Activated CD4-positive, alpha-beta memory T cell treated with anti-CD3 and anti-CD28 coated beads, Interleukin-2, amount 10 ng/mL, durations not matched to agents 7 days and 5 days (primary cell): ENCODE measurements at regions not wholly inside any gene's neighbourhood (a gene's known extent, or its start where the extent isn't known, plus 50 kb on each side); places are given as distances from the start of the nearest gene placed in this dataset.
"Not testable (repeated sequence)": the region's sequence is repeated elsewhere in the genome, so short reads cannot be mapped to it uniquely, and the experiment has no call there.

Experiments
- CTCF ChIA-PET: fragments of 350-600 bp; sonication (Branson Sonifier 250); formaldehyde crosslinking; loops from one replicate; lab custom pipeline; 2021; ENCODE audit warnings: antibody characterized with exemption, inconsistent platforms; lab: Charles Lee
- POLR2A ChIA-PET: fragments of 350-600 bp; sonication (Branson Sonifier 250); formaldehyde crosslinking; loops from one replicate; lab custom pipeline; 2021; ENCODE audit warnings: antibody characterized with exemption; lab: Charles Lee
- DNase-seq: peaks from one replicate; pipeline ENCODE4 v3.0.0-alpha.2; 2020
- H3K27ac Mint-ChIP-seq: one replicate; pipeline ENCODE4 v1.8.0; 2021; ENCODE audit warnings: mild to moderate bottlenecking, mixed read lengths
- H3K27me3 Mint-ChIP-seq: one replicate; pipeline ENCODE4 v1.8.0; 2021; ENCODE audit warnings: mixed read lengths
- H3K36me3 Mint-ChIP-seq: one replicate; pipeline ENCODE4 v1.8.0; 2021; ENCODE audit warnings: low read depth, mixed read lengths
- H3K4me1 Mint-ChIP-seq: one replicate; pipeline ENCODE4 v1.8.0; 2021; ENCODE audit warnings: mixed read lengths
- H3K4me3 Mint-ChIP-seq: one replicate; pipeline ENCODE4 v1.8.0; 2021; ENCODE audit warnings: mild to moderate bottlenecking, mixed read lengths
- H3K9me3 Mint-ChIP-seq: one replicate; pipeline ENCODE4 v1.8.0; 2021; ENCODE audit warnings: mixed read lengths

- Mint-ChIP-seq H3K4me1 (no peaks in the 10 kb centered on the region), H3K4me3 (no peak overlapping the region), H3K27me3 (no peaks in the 10 kb centered on the region), H3K36me3 (no peaks in the 10 kb centered on the region), H3K9me3 (peaks cover 2% of the 10 kb centered on the region), H3K27ac (no peak overlapping the region)
- no peak for DNase-seq
- CTCF ChIA-PET, result no interaction called here
- POLR2A ChIA-PET, result no interaction called here
Measured at GRCh38 chr3:22380253-22380652, 629.2 kb upstream of the ZNF385D start.

GRCh38 chr3:22381564-22381963, 630.6 kb upstream of the ZNF385D start:
- H3K9me3 Mint-ChIP-seq, H3K36me3 Mint-ChIP-seq, POLR2A ChIA-PET, H3K4me1 Mint-ChIP-seq, CTCF ChIA-PET, H3K27me3 Mint-ChIP-seq: not testable (repeated sequence)
- H3K27ac Mint-ChIP-seq, result peak overlapping the region; percentile 47
- H3K4me3 Mint-ChIP-seq, result peak overlapping the region; percentile 46
- peak; percentile 25 for DNase-seq

GRCh38 chr3:22383285-22383684, 632.3 kb upstream of the ZNF385D start:
- CTCF ChIA-PET, result no interaction called here
- H3K9me3 Mint-ChIP-seq, result no peaks in the 10 kb centered on the region
- POLR2A ChIA-PET, result no interaction called here

GRCh38 chr3:22386107-22386506, 635.1 kb upstream of the ZNF385D start:
- ChIA-PET POLR2A (no interaction called here), CTCF (no interaction called here)
- Mint-ChIP-seq H3K4me3 (no peak overlapping the region), H3K9me3 (no peaks in the 10 kb centered on the region), H3K27me3 (no peaks in the 10 kb centered on the region), H3K4me1 (no peaks in the 10 kb centered on the region), H3K36me3 (no peaks in the 10 kb centered on the region), H3K27ac (no peak overlapping the region)
- DNase-seq, result no peak

More at GRCh38 chr3:22383285-22383684, 632.3 kb upstream of the ZNF385D start:
- Mint-ChIP-seq H3K27ac (no peak overlapping the region), H3K4me1 (no peaks in the 10 kb centered on the region), H3K4me3 (no peak overlapping the region), H3K36me3 (no peaks in the 10 kb centered on the region), H3K27me3 (no peaks in the 10 kb centered on the region)
- DNase-seq, result no peak

DNA sequence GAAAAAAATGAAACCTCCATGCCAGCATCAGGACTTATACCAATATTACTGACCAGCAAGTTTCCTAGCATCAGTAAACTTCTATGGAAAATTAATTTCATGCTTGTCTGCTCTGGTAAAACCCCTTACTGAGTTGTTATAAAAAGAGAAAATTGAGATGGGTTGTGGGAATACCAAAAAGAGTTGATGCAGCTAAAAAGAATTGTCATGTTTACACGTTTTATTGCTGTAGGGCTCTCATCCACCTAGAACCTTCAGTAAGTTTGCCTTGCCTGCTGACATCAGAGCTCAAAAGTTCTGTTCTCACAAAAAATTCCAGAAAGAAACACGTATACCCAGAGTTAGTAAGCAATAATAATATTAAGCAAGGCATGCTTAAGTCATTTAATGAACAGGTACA, 641.3 kb upstream of the ZNF385D start:
- Mint-ChIP-seq H3K4me3 (no peak overlapping the region), H3K27ac (no peak overlapping the region), H3K36me3 (no peaks in the 10 kb centered on the region), H3K4me1 (no peaks in the 10 kb centered on the region), H3K9me3 (peaks cover 6% of the 10 kb centered on the region), H3K27me3 (no peaks in the 10 kb centered on the region)
- POLR2A ChIA-PET, result no interaction called here
- no peak for DNase-seq
- CTCF ChIA-PET, result no interaction called here

GRCh38 chr3:22392859-22393258, 641.8 kb upstream of the ZNF385D start:
- Mint-ChIP-seq H3K27me3 (no peaks in the 10 kb centered on the region), H3K27ac (no peak overlapping the region), H3K9me3 (peaks cover 8% of the 10 kb centered on the region), H3K4me3 (no peak overlapping the region), H3K4me1 (no peaks in the 10 kb centered on the region), H3K36me3 (no peaks in the 10 kb centered on the region)
- POLR2A ChIA-PET, result no interaction called here
- CTCF ChIA-PET, result no interaction called here
- DNase-seq, result no peak

- no peak for DNase-seq
- Mint-ChIP-seq H3K4me3 (no peak overlapping the region), H3K9me3 (peaks cover 16% of the 10 kb centered on the region), H3K4me1 (no peaks in the 10 kb centered on the region), H3K27ac (no peak overlapping the region), H3K27me3 (no peaks in the 10 kb centered on the region), H3K36me3 (no peaks in the 10 kb centered on the region)
- POLR2A ChIA-PET, result no interaction called here
- CTCF ChIA-PET, result no interaction called here
Measured at GRCh38 chr3:22399566-22399965, 648.6 kb upstream of the ZNF385D start.

DNA sequence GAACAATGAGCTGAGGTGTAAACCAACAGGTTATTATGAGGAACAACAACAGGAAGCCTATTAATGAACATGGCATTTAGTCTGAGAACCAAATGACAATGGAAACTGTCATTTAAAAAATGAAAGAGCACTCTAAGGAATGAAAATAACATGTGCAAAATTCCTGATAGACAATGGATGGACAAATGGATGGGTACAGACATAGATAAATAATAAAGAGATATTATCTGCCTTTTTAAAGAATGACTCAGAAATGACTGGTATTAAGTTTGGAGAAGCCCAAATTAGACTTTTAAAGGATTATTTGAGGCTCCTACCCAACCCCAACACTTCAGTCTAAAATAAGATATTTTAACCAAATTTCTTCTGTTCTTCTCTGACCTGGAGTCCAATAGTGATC, 650.5 kb upstream of the ZNF385D start:
- Mint-ChIP-seq H3K4me1 (no peaks in the 10 kb centered on the region), H3K9me3 (peaks cover 13% of the 10 kb centered on the region), H3K27ac (no peak overlapping the region), H3K36me3 (no peaks in the 10 kb centered on the region), H3K4me3 (no peak overlapping the region), H3K27me3 (no peaks in the 10 kb centered on the region)
- CTCF ChIA-PET, result no interaction called here
- POLR2A ChIA-PET, result no interaction called here
- DNase-seq, result no peak

GRCh38 chr3:22414239-22414638, 663.2 kb upstream of the ZNF385D start:
- ChIA-PET CTCF (no interaction called here), POLR2A (no interaction called here)
- DNase-seq, result no peak
- no peaks in the 10 kb centered on the region for H3K27me3 Mint-ChIP-seq
- no peaks in the 10 kb centered on the region for H3K4me1 Mint-ChIP-seq
- H3K4me3 Mint-ChIP-seq, result no peak overlapping the region
- H3K36me3 Mint-ChIP-seq, result no peaks in the 10 kb centered on the region
- H3K9me3 Mint-ChIP-seq, result peaks cover 11% of the 10 kb centered on the region
- no peak overlapping the region for H3K27ac Mint-ChIP-seq

GRCh38 chr3:22416838-22417446, 665.9 kb upstream of the ZNF385D start:
- H3K27ac Mint-ChIP-seq, H3K27me3 Mint-ChIP-seq, H3K4me3 Mint-ChIP-seq, CTCF ChIA-PET, DNase-seq, H3K4me1 Mint-ChIP-seq, H3K36me3 Mint-ChIP-seq, POLR2A ChIA-PET: not testable (repeated sequence)
- peaks cover 12% of the 10 kb centered on the region for H3K9me3 Mint-ChIP-seq

- ChIA-PET POLR2A (no interaction called here), CTCF (no interaction called here)
- Mint-ChIP-seq H3K36me3 (no peaks in the 10 kb centered on the region), H3K27ac (no peak overlapping the region), H3K9me3 (peaks cover 12% of the 10 kb centered on the region), H3K4me3 (no peak overlapping the region), H3K4me1 (no peaks in the 10 kb centered on the region), H3K27me3 (no peaks in the 10 kb centered on the region)
- no peak for DNase-seq
Measured at GRCh38 chr3:22419261-22419660, 668.3 kb upstream of the ZNF385D start.

GRCh38 chr3:22421589-22421988, 670.6 kb upstream of the ZNF385D start:
- H3K27ac Mint-ChIP-seq, result no peak overlapping the region
- no peaks in the 10 kb centered on the region for H3K27me3 Mint-ChIP-seq
- ChIA-PET CTCF (no interaction called here), POLR2A (no interaction called here)
- DNase-seq, result no peak
- no peaks in the 10 kb centered on the region for H3K36me3 Mint-ChIP-seq
- H3K4me3 Mint-ChIP-seq, result no peak overlapping the region
- H3K9me3 Mint-ChIP-seq, result peaks cover 7% of the 10 kb centered on the region
- H3K4me1 Mint-ChIP-seq, result no peaks in the 10 kb centered on the region

DNA sequence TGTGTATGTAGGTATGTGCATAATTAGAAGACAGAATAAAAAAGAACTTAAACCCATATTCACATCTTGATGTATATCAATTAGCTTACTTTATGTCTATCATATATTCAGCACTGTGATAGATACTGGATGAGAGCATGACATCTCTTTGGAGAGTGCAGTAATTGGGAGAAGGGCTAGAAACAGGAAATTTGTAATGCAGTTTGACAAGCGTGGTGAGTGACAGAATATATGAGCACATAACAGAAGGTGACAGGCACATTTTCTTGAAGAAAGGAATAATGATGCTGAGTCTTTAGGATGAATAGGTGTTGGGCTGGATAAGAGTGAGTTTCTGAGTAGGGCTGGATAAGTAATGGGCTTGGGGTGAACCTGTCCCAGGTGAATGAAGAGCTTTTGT, 680.3 kb upstream of the ZNF385D start:
- Mint-ChIP-seq H3K9me3 (peaks cover 6% of the 10 kb centered on the region), H3K27ac (no peak overlapping the region), H3K36me3 (no peaks in the 10 kb centered on the region), H3K27me3 (no peaks in the 10 kb centered on the region), H3K4me3 (no peak overlapping the region), H3K4me1 (no peaks in the 10 kb centered on the region)
- no peak for DNase-seq
- ChIA-PET CTCF (no interaction called here), POLR2A (no interaction called here)

DNA sequence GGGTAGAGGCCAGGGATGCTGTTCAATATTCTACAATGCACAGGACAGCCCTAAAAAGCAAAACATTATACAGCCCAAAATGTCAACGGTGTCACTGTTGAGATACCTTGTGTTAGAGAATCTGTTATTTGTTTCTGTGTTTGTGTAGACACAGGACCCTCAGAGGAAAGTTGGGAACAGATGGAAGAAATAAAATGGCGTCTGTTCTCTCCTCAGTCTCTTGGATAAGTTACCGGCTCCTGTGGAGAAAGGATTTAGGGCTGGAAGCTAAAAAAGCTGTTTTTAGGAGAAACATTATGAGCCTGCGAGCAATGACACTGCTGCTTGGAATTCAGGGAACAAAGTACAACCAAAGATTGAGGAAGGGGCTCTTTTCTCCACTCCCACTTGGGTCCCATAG, 688.6 kb upstream of the ZNF385D start:
- no peak for DNase-seq
- H3K9me3 Mint-ChIP-seq, result peaks cover 6% of the 10 kb centered on the region
- no peaks in the 10 kb centered on the region for H3K27me3 Mint-ChIP-seq
- no peak overlapping the region for H3K27ac Mint-ChIP-seq
- no peak overlapping the region for H3K4me3 Mint-ChIP-seq
- H3K36me3 Mint-ChIP-seq, result no peaks in the 10 kb centered on the region
- no peaks in the 10 kb centered on the region for H3K4me1 Mint-ChIP-seq
- ChIA-PET POLR2A (no interaction called here), CTCF (no interaction called here)
